SK-N-MC (cell line): ENCODE measurements at regions not wholly inside any gene's neighbourhood (a gene's known extent, or its start where the extent isn't known, plus 50 kb on each side); places are given as distances from the start of the nearest gene placed in this dataset.

Experiments
- DNase-seq: peaks from one replicate; pipeline ENCODE4 v3.0.0-alpha.2; 2011; ENCODE audit warnings: low read depth, low spot score
- H3K27ac ChIP-seq: fragments of 200-600 bp; sonication (generic); 2 replicates; pipeline ENCODE4 v1.5.1; 2016; ENCODE audit warnings: mixed run types
- H3K36me3 ChIP-seq: fragments of 200-600 bp; sonication (generic); 2 replicates; pipeline ENCODE4 v1.6.1; 2017; ENCODE audit warnings: antibody characterized with exemption, low read length, mixed read lengths; ENCODE audit not compliant: insufficient read depth
- H3K4me3 ChIP-seq: fragments of 200-600 bp; sonication (generic); 2 replicates; pipeline ENCODE4 v1.5.1; 2016
- H3K9ac ChIP-seq: fragments of 200-600 bp; sonication (generic); 2 replicates; pipeline ENCODE4 v1.8.0; 2017; ENCODE audit warnings: mixed run types, mixed read lengths; ENCODE audit not compliant: insufficient read length
- H3K9me3 ChIP-seq: fragments of 200-600 bp; sonication (generic); 2 replicates; pipeline ENCODE4 v1.6.1; 2017; ENCODE audit warnings: low read depth, mild to moderate bottlenecking, antibody characterized with exemption, low read length, moderate library complexity, mixed read lengths
- EZH2 ChIP-seq: fragments of 200-600 bp; sonication (generic); IDR thresholded peaks from one replicate; pipeline ENCODE4 v1.6.1; 2017; ENCODE audit warnings: antibody characterized with exemption
- FOXP2 ChIP-seq: optimal IDR thresholded peaks from 2 replicates; pipeline ENCODE3; 2011; ENCODE audit warnings: mild to moderate bottlenecking, moderate library complexity; ENCODE audit not compliant: insufficient read depth; ENCODE audit errors: extremely low read length, control extremely low read depth
- POLR2AphosphoS5 ChIP-seq: IDR thresholded peaks from 2 replicates; pipeline ENCODE4 v1.6.1; 2012; ENCODE audit warnings: mild to moderate bottlenecking, low read depth, low read length, borderline replicate concordance

DNA sequence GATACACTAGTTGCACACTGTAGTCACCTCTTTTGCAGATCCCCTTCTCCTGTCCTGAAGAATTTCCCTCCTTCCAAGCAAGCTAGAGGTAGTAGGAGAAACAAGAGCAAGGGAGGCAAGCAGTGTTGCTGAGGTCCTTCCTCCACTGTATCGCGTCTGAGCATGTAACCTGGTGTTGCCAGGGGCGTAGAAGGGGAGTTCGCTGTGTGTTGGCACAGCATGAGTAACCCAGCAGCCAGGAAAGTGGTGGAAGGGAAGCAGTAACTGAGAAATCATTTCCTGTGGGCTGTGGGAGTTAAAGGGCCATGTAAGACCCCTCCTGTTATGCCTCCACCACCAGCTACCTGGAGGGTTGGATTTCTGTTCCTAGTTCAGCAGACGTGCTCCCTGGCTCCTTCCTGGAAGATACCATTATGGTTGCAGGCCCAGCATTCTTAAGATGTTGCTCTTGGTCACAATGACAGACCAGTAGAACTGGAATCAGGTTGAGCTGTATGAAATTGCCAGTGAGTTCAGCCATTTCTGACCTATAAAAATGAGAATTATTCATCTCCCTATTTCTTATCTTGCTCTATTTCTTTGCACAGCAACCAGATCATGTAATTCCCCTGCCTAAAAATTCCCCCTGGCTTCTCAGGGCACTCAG is 215.3 kb upstream of the TOPAZ1 start:
- Histone ChIP-seq H3K9ac (no peak overlapping the region), H3K27ac (no peak overlapping the region), H3K9me3 (no peaks in the 10 kb centered on the region), H3K4me3 (no peak overlapping the region), H3K36me3 (no peaks in the 10 kb centered on the region)
- DNase-seq = no peak
- TF ChIP-seq POLR2AphosphoS5 (no peak), EZH2 (no peak), FOXP2 (no peak)

DNA sequence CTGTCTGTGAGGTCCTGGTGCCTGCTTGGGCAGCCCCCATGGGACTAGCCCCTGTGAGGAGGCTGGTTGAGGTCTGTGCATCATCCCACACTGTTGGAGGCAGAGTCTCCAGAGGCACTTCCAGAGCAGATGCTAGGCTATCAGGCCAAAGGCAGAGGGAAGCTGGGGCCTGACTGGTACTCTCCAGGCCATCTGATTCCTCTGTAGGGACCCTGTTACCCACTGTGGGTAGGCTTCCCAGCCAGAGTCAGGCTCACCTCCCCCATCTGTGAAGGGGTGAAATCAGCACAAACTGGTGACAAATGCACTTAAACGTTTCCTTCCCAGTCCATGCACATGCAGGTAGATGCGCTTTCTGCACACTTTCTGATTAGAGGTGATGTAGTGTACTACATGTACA is 212.6 kb upstream of the TOPAZ1 start:
- DNase-seq = no peak
- Histone ChIP-seq H3K4me3 (no peak overlapping the region), H3K36me3 (no peaks in the 10 kb centered on the region), H3K27ac (no peak overlapping the region), H3K9me3 (no peaks in the 10 kb centered on the region), H3K9ac (no peak overlapping the region)
- TF ChIP-seq POLR2AphosphoS5 = no peak

DNA sequence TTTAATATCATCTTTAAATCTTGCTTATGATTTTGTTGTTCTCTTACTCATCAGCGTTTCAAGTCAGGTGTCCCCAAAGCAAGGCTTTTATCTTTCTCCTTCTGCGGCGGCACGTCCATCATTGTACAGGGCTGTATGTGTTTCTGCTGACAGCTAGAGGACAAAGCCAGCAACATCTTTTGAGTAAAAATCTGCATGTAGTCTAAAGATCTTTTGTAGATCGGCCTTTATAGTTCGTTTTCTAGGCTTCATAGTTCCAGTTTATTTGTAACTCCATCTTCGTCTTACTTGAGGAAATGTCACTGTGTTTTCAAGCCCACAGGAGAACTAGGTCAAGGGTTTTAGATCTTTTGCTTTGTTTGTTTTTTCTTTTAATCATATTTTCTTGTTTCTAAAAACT is 211.4 kb upstream of the TOPAZ1 start:
- DNase-seq = no peak
- Histone ChIP-seq H3K4me3 (no peak overlapping the region), H3K9ac (no peak overlapping the region), H3K36me3 (no peaks in the 10 kb centered on the region), H3K9me3 (no peaks in the 10 kb centered on the region), H3K27ac (no peak overlapping the region)
- TF ChIP-seq EZH2 = no peak
- TF ChIP-seq POLR2AphosphoS5 = no peak
- no peak for TF ChIP-seq FOXP2

DNA sequence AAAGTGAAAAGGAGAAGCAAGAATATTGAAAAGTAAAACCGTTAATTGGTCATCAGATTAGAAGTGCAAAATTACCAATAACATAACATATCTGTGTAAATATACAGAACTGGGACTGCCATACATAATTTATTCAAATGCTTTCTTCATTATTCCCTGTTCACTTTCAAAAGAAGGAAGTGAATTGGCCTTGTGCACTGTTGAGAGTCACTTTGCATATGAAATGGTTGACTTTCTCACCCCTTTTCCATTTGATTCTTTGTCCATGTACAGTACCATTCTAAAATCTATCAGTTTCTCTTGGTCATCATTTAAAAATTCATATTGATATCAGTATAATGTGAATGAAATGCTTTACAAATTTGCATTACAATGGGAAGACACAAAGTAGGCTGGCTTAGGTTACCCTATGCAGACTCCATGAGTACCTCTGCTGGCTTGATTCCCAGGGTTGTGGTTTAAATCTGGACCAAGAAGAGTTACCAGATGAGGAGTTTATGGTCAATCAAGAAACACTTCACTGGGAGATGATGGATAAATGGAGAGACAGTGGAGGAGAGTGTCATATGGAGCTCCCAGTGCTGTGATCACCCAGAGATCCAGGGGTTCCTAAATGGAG is 210.9 kb upstream of the TOPAZ1 start:
- Histone ChIP-seq H3K9ac (no peak overlapping the region), H3K36me3 (no peaks in the 10 kb centered on the region), H3K27ac (no peak overlapping the region), H3K4me3 (no peak overlapping the region), H3K9me3 (no peaks in the 10 kb centered on the region)
- TF ChIP-seq EZH2 (no peak), FOXP2 (no peak), POLR2AphosphoS5 (no peak)
- no peak for DNase-seq

DNA sequence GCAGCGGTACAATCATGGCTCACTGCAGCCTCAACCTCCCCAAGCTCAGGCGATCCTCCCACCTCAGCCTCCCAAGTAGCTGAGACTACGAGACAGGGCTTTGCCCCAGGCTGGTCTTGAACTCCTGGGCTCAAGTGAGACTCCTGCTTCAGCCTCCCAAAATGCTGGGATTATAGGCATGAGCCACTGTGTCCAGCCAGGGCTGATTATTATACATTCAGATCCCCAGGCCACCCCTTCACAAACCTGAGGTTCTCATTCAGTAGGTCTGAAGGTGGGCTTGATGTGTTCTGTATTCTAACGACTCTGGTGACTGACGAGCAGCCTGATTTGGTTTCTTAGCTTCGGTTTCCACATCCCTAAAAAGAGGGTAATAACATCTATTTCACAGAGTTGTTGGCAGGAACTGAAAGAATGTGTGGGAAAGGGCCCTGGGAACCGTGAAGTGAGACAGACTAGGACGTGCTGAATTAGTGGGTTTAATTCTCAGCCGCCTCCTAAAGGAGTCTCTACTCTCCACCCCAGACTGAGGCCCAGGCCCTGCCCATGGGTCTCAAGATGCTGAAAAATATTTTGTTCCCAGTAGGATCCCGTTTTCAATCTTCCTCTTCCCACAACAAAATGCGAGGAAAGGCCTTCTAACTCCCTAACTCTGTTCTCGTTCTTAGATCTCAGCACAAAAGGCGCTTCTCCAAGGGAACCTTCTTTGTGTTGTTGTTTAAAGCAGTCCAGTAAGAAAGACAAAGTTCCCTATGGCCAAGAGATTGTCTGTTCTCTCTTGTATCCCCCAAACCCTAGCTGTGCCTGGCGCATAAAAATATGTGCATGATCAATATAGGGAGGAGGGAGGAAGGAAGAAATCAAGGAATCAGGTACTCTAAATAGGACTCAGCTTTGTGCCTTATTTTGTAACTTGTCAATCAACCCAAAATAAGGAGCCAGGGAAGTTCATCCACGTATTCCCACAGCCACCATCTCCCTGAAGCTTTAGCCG is 210.0 kb upstream of the TOPAZ1 start:
- Histone ChIP-seq H3K36me3 (no peaks in the 10 kb centered on the region), H3K9me3 (no peaks in the 10 kb centered on the region), H3K27ac (no peak overlapping the region), H3K4me3 (no peak overlapping the region), H3K9ac (no peak overlapping the region)
- no peak for TF ChIP-seq FOXP2
- TF ChIP-seq POLR2AphosphoS5 = no peak
- no peak for TF ChIP-seq EZH2
- no peak for DNase-seq

DNA sequence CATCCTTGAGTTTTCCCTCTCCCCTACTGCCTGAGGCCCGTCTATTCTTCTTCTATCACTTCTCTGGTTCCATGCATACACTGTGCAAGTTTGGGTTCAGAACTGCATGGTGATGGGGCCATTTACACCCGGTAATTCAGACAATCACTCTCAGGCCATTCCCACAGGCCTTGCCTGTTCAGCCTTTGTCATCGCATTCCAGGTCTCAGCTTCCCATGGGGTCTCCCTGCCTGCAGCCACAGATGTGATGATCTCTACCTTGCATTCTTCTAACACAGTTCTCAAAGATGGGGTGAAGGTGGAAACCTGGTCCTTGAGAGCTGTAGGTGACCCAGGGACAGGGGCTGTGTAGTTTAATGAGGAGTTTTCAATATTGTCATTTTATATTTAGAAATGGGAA is 209.2 kb upstream of the TOPAZ1 start:
- no peak overlapping the region for H3K27ac ChIP-seq
- no peak overlapping the region for H3K4me3 ChIP-seq
- no peak for TF ChIP-seq POLR2AphosphoS5
- no peak for TF ChIP-seq FOXP2
- no peak for TF ChIP-seq EZH2
- H3K9me3 ChIP-seq = no peaks in the 10 kb centered on the region
- no peaks in the 10 kb centered on the region for H3K36me3 ChIP-seq
- no peak for DNase-seq
- no peak overlapping the region for H3K9ac ChIP-seq

DNA sequence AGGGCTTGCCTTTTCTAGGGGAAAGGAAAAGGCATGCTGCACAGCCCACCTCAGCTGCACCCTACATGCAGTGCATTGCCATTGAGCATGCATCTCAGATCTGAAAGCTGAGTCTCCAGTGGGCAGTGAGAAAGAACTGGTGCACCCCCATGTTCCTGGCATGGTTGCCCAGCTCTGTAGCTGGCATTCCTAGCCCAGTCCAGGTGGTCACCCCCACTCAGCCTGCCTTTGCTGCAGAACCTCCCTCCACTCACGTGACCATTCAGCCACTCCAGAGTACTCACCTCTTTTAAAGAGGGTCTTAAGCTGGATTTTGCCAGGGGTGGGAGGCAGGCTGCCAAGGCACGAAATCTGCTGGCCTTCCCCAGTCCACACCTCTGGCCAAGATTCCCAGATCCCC is 208.6 kb upstream of the TOPAZ1 start:
- H3K36me3 ChIP-seq = no peaks in the 10 kb centered on the region
- TF ChIP-seq EZH2 (no peak), POLR2AphosphoS5 (no peak)
- DNase-seq = no peak

DNA sequence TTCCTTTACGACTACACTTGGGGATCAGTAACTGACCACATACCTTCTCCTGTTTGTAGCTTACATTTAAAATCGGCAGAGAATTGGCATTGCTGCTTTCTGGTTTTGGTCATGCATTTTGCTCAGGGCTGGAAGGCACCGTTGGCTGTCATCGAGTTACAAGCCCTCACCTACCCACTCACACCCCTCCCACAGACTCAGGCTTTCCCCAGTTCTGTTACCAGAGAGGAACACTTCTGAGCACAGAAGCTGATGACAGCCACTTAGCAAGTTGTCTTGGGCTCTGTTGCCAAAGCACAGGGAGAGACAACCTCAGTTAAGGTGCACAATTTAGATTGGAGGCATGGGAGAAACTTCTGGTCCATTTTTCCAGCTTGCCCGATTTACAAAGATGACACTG is 204.8 kb upstream of the TOPAZ1 start:
- no peaks in the 10 kb centered on the region for H3K36me3 ChIP-seq
- no peak overlapping the region for H3K4me3 ChIP-seq
- H3K27ac ChIP-seq = no peak overlapping the region
- no peaks in the 10 kb centered on the region for H3K9me3 ChIP-seq
- no peak for DNase-seq
- no peak overlapping the region for H3K9ac ChIP-seq
- TF ChIP-seq POLR2AphosphoS5 (no peak), FOXP2 (no peak), EZH2 (no peak)

More for the DNA sequence above, 208.6 kb upstream of the TOPAZ1 start:
- Histone ChIP-seq H3K9ac (no peak overlapping the region), H3K9me3 (no peaks in the 10 kb centered on the region), H3K27ac (no peak overlapping the region), H3K4me3 (no peak overlapping the region)
